ENCODE measurements at regions not wholly inside any gene's neighbourhood (a gene's known extent, or its start where the extent isn't known, plus 50 kb on each side); places are given as distances from the start of the nearest gene placed in this dataset.
A peak's percentile ranks its signal among the peaks of the same experiment; 100 is the strongest.

DNA sequence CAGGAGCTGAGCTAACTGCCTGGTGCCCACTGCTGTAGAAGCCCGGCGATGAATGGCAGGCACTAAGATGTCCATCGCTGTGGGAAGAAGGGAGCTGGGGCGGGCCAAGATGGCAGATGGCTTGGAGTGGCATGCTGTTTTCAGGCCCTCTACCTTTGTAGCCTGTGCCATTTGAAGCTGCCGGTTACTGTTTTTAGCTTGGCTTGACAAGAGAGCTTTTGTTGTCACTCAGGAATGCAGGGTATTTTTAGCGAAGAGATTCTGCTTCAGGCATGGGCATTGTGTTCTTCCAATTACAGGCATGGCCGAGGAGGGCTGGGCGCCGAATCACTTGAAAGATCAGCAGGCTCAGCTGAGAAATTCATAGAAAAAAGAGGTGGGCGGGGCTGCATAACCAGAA is 348.7 kb downstream of the RPS6KC1 start:
- Histone ChIP-seq H3K4me3 (ENCODE audit: insufficient read length, low read depth) (no peak overlapping the region), H3K4me1 (ENCODE audit: insufficient read depth, insufficient read length) (peaks cover 10% of the 10 kb centered on the region), H3K27me3 (ENCODE audit: insufficient read depth, insufficient read length) (no peaks in the 10 kb centered on the region), H3K36me3 (ENCODE audit: insufficient read depth, insufficient read length, low read length) (no peaks in the 10 kb centered on the region), H3K9ac (ENCODE audit: insufficient read length, low read depth) (no peak overlapping the region), H3K9me3 (ENCODE audit: insufficient read depth, low read length) (no peaks in the 10 kb centered on the region)
- peak; percentile 58 for DNase-seq (ENCODE audit: low read depth, low spot score)
- no peak for TF ChIP-seq SUZ12 (IDR thresholded peaks at IDR 0.05; ENCODE audit: extremely low read depth, insufficient read depth, insufficient read length)

DNA sequence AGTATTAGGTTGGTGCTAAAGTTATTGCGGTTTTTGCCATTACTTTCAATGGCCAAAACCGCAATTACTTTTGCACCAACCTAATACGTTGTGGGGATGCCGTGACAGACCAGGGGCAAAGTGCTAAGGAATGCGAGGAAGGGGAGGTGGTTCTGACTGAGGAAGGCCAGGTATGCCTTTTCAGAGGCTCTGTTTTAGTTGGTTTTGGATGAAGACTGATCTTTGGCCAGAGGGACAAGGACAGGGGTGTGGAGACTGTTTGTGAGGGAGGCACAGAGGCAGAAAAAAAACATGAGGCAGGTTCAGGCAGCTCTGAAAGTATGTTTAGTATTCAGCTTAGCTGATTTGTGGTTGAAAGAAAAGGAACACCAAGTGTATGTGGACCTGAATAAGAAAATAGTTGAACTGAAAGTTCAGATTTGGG is 358.2 kb downstream of the RPS6KC1 start:
- H3K9me3 ChIP-seq (ENCODE audit: insufficient read depth, low read length): peaks cover 8% of the 10 kb centered on the region; the same call in 1 of the 2 replicates
- H3K9ac ChIP-seq (ENCODE audit: insufficient read length, low read depth): no peak overlapping the region
- H3K36me3 ChIP-seq (ENCODE audit: insufficient read depth, insufficient read length, low read length): no peaks in the 10 kb centered on the region
- TF ChIP-seq SUZ12 (IDR thresholded peaks at IDR 0.05; ENCODE audit: extremely low read depth, insufficient read depth, insufficient read length) (no peak), ZNF274 (IDR thresholded peaks at IDR 0.05; ENCODE audit: low read depth, low read length) (no peak), YY1 (IDR thresholded peaks at IDR 0.05; ENCODE audit: insufficient read depth, insufficient read length) (no peak)
- no peak for DNase-seq (ENCODE audit: low read depth, low spot score)
- peaks cover 3% of the 10 kb centered on the region for H3K4me1 ChIP-seq (ENCODE audit: insufficient read depth, insufficient read length)
- no peaks in the 10 kb centered on the region for H3K27me3 ChIP-seq (ENCODE audit: insufficient read depth, insufficient read length)
- no peak overlapping the region for H3K4me3 ChIP-seq (ENCODE audit: insufficient read length, low read depth)

DNA sequence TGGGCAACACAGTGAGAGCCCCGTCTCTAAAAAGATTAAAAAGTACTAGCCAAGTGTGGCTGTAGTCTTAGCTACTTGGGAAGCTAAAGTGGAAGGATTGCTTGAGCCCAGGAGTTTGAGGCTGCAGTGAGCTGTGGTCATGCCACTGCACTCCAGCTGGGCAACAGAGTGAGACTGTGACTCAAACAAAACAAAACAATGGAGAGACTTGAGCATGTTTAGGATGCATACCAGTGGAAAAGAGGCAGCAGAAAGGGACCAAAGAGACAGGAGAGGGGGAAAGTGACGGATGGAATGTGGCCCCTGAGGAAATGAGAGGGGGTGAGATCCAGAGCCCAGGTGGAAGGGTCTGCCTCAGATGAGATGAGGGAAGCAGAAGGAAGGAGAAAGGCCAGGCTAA is 358.9 kb downstream of the RPS6KC1 start:
- peaks cover 8% of the 10 kb centered on the region; the same call in 1 of the 2 replicates for H3K9me3 ChIP-seq (ENCODE audit: insufficient read depth, low read length)
- H3K9ac ChIP-seq (ENCODE audit: insufficient read length, low read depth): no peak overlapping the region
- H3K27me3 ChIP-seq (ENCODE audit: insufficient read depth, insufficient read length): no peaks in the 10 kb centered on the region
- H3K36me3 ChIP-seq (ENCODE audit: insufficient read depth, insufficient read length, low read length): no peaks in the 10 kb centered on the region
- DNase-seq (ENCODE audit: low read depth, low spot score): peak; percentile 66
- no peak overlapping the region for H3K4me3 ChIP-seq (ENCODE audit: insufficient read length, low read depth)
- TF ChIP-seq SUZ12 (IDR thresholded peaks at IDR 0.05; ENCODE audit: extremely low read depth, insufficient read depth, insufficient read length) (no peak), ZNF274 (IDR thresholded peaks at IDR 0.05; ENCODE audit: low read depth, low read length) (no peak), YY1 (IDR thresholded peaks at IDR 0.05; ENCODE audit: insufficient read depth, insufficient read length) (no peak)
- H3K4me1 ChIP-seq (ENCODE audit: insufficient read depth, insufficient read length): peaks cover 3% of the 10 kb centered on the region

- TF ChIP-seq SUZ12 (IDR thresholded peaks at IDR 0.05; ENCODE audit: extremely low read depth, insufficient read depth, insufficient read length): no peak
- no peak for TF ChIP-seq YY1 (IDR thresholded peaks at IDR 0.05; ENCODE audit: insufficient read depth, insufficient read length)
- no peak for TF ChIP-seq ZNF274 (IDR thresholded peaks at IDR 0.05; ENCODE audit: low read depth, low read length)
- no peaks in the 10 kb centered on the region for H3K27me3 ChIP-seq (ENCODE audit: insufficient read depth, insufficient read length)
- H3K4me1 ChIP-seq (ENCODE audit: insufficient read depth, insufficient read length): no peaks in the 10 kb centered on the region
- peaks cover 11% of the 10 kb centered on the region; the same call in 1 of the 2 replicates for H3K9me3 ChIP-seq (ENCODE audit: insufficient read depth, low read length)
- H3K36me3 ChIP-seq (ENCODE audit: insufficient read depth, insufficient read length, low read length): no peaks in the 10 kb centered on the region
- DNase-seq (ENCODE audit: low read depth, low spot score): no peak
- H3K9ac ChIP-seq (ENCODE audit: insufficient read length, low read depth): no peak overlapping the region
- H3K4me3 ChIP-seq (ENCODE audit: insufficient read length, low read depth): no peak overlapping the region
These were observed 363.3 kb downstream of the RPS6KC1 start for GRCh38 chr1:213414346-213414745.

GRCh38 chr1:213414911-213415310 is 363.9 kb downstream of the RPS6KC1 start:
- TF ChIP-seq ZNF274 (IDR thresholded peaks at IDR 0.05; ENCODE audit: low read depth, low read length) (no peak), YY1 (IDR thresholded peaks at IDR 0.05; ENCODE audit: insufficient read depth, insufficient read length) (no peak), SUZ12 (IDR thresholded peaks at IDR 0.05; ENCODE audit: extremely low read depth, insufficient read depth, insufficient read length) (no peak)
- no peaks in the 10 kb centered on the region for H3K36me3 ChIP-seq (ENCODE audit: insufficient read depth, insufficient read length, low read length)
- no peaks in the 10 kb centered on the region for H3K4me1 ChIP-seq (ENCODE audit: insufficient read depth, insufficient read length)
- peaks cover 12% of the 10 kb centered on the region; the same call in 1 of the 2 replicates for H3K9me3 ChIP-seq (ENCODE audit: insufficient read depth, low read length)
- no peak overlapping the region for H3K9ac ChIP-seq (ENCODE audit: insufficient read length, low read depth)
- H3K4me3 ChIP-seq (ENCODE audit: insufficient read length, low read depth): no peak overlapping the region
- no peak for DNase-seq (ENCODE audit: low read depth, low spot score)
- H3K27me3 ChIP-seq (ENCODE audit: insufficient read depth, insufficient read length): no peaks in the 10 kb centered on the region

GRCh38 chr1:213415691-213416380 is 364.8 kb downstream of the RPS6KC1 start:
- Histone ChIP-seq H3K27me3 (ENCODE audit: insufficient read depth, insufficient read length) (no peaks in the 10 kb centered on the region), H3K4me3 (ENCODE audit: insufficient read length, low read depth) (no peak overlapping the region), H3K9ac (ENCODE audit: insufficient read length, low read depth) (no peak overlapping the region), H3K4me1 (ENCODE audit: insufficient read depth, insufficient read length) (no peaks in the 10 kb centered on the region), H3K9me3 (ENCODE audit: insufficient read depth, low read length) (peaks cover 14% of the 10 kb centered on the region; the same call in 1 of the 2 replicates), H3K36me3 (ENCODE audit: insufficient read depth, insufficient read length, low read length) (no peaks in the 10 kb centered on the region)
- TF ChIP-seq YY1 (IDR thresholded peaks at IDR 0.05; ENCODE audit: insufficient read depth, insufficient read length) (no peak), ZNF274 (IDR thresholded peaks at IDR 0.05; ENCODE audit: low read depth, low read length) (no peak)
- no peak for DNase-seq (ENCODE audit: low read depth, low spot score)

DNA sequence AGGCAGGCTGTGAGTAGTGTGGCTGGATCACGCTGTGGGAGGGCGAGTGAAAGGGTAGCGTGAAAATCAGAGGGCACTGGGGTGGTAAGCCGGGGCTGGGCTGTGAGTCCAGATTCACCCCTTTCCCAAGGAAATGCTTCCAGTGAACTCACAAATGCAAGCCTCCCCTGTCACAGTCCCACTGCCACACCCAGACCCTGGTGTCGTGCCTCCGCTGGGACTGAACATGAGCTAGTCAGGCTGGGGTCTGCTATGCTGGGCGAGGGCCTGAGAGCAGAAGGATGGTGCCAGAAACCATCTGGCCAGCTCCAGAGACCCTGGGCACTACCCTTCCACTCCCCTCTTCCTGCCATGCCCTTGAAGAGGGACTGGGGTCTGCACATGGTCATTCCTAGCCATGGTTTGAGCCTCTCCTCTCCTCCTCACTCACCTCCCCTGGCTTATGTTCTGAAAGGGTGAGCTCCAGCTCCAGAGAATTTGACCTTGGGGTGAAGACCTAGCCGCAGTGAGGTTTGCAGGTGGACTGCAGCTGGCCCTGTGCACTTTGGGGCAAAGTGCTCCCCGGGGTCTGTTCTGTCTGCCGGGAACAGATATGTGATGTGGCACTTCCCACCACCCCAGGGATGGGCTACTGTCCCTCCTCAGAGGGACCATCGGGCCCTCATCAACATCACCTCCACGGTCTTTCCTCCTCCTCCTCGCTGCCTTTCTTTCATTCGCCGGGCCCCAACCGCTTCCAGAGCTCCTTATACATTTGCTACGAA is 365.6 kb downstream of the RPS6KC1 start:
- H3K9ac ChIP-seq (ENCODE audit: insufficient read length, low read depth): no peak overlapping the region
- H3K9me3 ChIP-seq (ENCODE audit: insufficient read depth, low read length): peaks cover 14% of the 10 kb centered on the region; the same call in 1 of the 2 replicates
- H3K27me3 ChIP-seq (ENCODE audit: insufficient read depth, insufficient read length): no peaks in the 10 kb centered on the region
- no peaks in the 10 kb centered on the region for H3K4me1 ChIP-seq (ENCODE audit: insufficient read depth, insufficient read length)
- no peaks in the 10 kb centered on the region for H3K36me3 ChIP-seq (ENCODE audit: insufficient read depth, insufficient read length, low read length)
- no peak for DNase-seq (ENCODE audit: low read depth, low spot score)
- H3K4me3 ChIP-seq (ENCODE audit: insufficient read length, low read depth): no peak overlapping the region
- no peak for TF ChIP-seq ZNF274 (IDR thresholded peaks at IDR 0.05; ENCODE audit: low read depth, low read length)
- TF ChIP-seq YY1 (IDR thresholded peaks at IDR 0.05; ENCODE audit: insufficient read depth, insufficient read length): no peak
- TF ChIP-seq SUZ12 (IDR thresholded peaks at IDR 0.05; ENCODE audit: extremely low read depth, insufficient read depth, insufficient read length): no peak
